ENCODE measurements at regions not wholly inside any gene's neighbourhood (a gene's known extent, or its start where the extent isn't known, plus 50 kb on each side); places are given as distances from the start of the nearest gene placed in this dataset.
"Not testable (repeated sequence)": the region's sequence is repeated elsewhere in the genome, so short reads cannot be mapped to it uniquely, and the experiment has no call there.

DNA sequence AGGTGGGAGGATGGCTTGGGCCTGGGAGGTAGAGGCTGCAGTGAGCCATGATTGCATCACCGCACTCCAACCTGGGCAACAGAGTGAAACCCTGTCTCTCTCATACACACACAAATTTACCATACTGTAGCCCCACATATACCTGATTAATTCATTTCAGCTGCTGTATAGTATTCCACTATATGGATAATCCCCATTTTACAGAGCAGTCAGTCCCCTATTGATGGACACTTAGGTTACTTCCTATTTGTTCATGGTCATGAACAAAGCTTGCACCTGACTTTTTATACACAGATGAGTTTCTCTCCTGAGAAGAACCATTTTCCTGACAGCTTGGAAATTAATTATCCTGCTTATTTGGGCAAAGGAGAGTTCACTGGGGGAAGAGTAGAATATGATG, 59.2 kb downstream of the EMX2 start:
- DNase-seq: no peak

DNA sequence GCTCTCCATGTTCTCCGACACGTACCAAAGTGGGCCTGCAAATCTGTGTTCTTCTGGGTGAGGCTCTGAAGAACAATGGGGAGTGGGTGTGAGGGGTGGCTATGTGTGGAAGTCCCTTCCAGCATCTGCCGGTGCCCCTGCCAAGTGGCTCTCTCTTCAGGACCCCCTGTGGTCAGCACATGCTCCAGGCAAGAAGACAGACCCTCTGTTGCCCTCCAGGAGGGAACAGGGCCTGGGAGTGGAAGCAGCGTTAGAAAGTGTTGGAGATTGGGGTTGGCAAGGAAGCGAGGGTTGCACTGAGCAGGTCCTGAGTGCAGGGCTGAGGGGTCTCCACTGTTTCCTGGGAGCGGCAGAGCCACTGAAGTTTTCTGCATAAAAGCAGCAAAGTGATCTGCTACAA, 60.5 kb downstream of the EMX2 start:
- no peak for DNase-seq

DNA sequence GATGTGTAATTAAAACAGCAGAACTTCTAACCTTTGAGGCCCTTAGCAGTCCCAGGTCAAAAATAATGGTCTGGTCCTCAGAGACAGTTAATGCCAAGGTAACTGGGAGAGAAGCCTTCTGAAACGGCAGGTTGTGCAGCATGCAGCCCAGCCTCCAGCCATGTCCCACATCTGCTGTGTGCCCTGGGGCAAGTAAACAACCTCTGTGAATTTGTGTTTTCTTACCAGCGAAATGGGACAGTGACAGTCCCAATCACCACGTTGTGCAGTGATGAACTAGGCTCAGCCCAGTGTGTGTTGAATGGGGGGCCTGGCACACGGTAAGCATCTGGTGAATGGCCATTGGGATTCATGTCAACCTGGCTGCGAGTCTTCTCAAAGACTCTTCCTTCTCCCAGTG, 61.2 kb downstream of the EMX2 start:
- DNase-seq: no peak

DNA sequence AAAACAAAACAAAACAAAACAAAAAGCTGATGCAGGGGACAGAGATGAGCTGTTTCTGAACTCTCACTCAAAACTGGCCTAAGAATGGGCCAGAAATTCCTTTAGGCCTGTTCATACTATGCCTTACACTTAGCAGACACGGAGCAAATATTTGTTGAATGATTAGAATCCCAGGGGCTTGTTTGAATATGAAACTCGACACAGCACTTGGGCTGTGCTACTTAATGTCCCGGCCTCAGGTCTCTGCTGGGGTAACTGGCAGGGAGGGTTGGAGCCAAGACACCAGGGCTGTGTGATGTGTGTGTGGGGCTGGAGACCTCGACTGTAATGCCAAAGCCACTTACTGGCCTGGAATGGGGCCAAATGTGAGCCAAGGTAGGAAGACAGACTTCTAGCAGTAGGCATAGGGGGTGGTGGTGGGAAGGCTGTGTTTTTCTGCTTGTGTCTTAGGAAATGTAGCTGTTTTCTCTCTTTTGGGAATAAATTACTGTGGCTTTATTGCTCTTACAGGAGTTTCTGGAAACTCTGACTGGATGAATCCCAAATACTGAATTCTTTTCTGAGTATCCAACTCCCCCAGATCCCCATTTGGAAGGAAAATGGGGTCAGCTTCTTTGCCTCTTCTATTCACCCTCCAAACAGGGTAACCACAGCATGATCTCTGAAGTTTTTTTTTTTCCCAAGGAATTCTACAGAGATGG, 66.7 kb downstream of the EMX2 start:
- no peak for DNase-seq

DNA sequence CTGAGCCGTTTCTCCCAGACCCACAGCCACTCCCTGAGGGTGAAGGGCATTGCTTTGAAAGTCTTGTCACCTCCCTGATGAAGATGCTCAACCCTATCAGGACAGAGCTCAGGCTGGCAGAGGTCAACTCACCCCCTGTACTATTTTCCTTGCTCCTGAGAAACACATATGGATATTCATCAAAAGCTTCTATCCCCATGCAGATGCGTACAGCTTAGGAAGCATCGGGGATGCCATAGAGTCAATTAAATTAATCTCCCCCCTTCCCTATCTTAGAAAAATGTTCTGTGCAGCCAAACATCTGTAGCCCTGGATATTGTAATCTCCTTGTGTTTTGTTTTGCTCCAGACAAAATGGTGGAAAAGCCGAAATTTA, 67.2 kb downstream of the EMX2 start:
- DNase-seq: no peak

DNA sequence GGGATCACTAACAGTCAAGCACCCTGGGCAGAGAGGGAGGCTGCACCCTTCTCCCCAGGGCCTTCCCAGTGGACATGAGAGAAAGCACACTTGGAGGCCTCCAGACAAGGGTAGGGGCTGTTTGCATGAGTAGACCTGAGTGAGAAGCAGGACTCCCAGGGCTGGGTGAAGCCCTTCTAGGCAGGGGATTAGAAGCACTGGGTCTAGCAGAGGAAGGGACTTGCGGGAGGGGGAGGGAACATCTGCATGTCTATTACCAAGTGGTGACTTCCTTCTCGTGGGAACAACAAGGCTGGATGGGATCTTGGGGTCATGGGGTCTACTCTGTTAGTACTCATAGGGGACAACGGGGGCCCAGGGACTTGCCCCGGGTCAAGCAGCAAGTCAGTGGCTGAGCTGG, 67.8 kb downstream of the EMX2 start:
- no peak for DNase-seq

DNA sequence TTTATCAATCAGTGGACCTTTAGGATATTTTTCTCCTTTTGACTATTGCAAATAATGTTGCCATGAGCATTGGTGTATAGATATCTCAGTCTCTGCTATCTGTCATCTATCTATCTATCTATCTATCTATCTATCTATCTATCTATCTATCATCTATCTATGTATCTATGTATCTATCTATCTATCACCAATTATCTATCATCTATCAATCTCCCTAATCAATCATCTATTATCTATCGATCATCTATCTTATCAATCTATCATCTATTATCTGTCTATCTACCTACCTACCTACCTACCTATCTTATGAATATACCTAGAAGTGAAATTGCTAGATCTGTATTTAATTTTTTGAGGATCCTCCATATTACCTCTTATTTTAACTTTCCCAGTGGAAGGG, 69.6 kb downstream of the EMX2 start:
- DNase-seq: no peak

DNA sequence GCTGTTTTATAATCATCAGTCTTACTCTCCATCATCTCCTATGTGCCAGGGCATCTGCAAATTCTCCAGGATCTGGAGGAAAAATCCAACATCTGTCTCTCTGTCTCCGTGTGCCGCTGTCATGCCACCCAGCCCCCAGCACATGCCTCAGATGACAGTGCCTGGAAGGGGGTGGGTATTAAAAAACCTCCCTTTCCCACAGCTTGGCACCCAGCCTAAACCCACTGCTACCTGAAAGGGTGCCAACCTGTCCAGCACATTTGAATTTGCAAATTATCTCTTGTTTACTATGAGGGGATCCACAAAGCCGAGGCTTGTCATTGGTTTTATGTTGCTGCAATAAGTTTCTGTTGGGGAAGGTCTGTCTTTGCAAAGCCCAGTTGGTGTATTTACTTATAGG, 73.1 kb downstream of the EMX2 start:
- DNase-seq: no peak

DNA sequence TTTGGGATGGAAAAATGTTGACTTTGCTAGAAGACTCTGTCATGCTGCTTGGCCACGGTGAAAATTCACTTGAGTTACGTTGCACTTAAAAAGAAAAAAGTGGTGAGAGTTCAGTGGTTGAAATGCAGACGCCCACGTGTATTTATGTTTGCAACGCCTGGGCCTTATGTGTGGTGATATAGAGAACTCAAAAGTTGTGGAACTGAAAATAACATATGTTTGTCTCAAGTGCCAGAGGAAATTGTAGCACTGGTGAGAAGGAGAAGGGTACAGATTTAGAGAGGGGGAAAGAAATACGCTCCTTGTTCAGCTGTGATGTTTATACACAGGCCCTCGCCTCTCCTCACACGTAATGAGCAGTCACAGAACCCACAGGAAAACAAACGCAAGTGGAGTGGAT, 73.6 kb downstream of the EMX2 start:
- no peak for DNase-seq

DNA sequence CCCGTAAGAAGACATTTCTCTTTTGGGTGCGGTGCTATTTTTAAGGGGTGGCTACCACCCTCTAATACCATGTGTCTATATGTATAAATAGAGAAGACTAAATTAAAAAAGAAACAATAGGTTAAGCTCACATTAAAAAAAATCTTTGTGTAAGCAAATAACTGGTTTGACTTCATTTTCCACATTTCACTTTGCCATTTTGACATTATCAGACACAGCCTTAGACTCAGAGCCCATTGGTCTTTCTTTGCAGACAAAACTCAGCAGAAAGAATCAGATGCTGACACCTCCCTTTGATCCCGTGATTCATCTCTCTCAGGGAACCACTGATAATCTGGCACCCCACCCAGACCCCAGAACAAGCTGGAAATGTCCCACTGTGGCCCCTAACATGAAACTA, 74.5 kb downstream of the EMX2 start:
- DNase-seq: no peak

DNA sequence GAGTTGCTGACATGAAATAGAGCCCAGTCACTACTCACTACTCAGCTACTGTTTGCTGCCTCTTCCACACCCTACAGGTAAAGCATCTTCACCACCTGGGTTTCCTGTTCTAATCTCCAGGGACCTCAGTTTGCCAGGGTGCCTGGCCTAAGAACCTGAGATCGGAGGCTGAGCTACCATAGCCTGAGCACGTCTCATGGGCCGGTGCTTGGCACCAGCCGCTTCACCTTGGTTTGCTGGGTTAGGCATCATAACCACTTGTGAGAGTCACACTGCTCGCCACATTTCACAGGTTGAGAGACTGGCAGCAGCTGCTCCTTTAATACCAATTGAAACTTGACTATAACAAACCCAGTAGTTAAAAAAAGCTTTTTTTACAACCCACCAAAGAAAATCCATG, 75.1 kb downstream of the EMX2 start:
- DNase-seq: no peak

DNA sequence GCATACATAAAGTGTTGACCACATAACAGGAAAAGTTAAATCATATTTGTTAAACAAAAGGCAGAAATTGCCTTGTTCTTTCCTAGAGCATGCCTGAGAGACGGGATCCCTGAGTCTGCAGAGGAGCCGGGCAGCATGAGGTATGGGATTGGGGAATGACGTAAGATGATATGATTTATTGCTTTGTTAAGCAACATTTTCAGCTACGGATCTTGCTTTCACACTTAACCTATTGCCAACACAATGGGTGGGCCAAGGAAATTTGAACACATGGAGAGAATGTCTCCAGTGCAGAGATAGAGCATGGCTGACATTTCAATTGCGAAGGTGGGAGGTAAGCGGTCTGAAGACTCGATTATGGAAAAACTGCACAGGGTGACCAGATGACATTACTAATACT, 76.7 kb downstream of the EMX2 start:
- DNase-seq: no peak

DNA sequence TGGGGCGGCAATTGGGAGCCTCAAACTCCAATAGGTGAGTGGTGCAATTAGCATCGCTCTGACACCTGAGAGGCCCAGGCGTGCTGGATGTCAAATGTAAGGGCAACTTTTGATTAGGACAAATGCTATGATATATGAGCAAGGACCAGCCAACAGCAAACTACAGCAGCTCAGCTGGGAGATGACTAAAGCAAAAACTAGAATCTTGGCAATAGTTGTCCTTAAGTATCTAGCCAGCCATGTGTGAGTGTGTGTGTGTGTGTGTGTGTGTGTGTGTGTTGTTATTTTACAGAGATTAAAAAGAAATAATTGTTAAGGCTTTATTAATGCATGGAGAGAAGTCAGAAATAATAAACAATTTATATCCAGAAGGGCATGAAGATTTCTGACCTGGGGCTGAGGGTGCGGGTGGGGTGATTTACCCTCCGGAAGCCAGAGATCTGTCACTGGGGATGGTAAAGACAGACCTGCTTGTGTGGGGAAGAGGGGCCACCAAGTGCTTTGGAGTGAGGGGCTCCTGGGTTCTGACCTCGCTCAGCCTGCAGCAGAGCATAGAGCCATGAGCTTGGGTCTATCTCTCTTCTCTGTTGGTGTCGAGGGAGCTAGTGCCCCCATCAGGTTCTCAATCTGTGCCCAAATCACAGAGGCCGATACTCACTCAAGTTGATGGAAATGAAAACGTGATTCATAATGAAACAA, 77.3 kb downstream of the EMX2 start:
- no peak for DNase-seq

DNA sequence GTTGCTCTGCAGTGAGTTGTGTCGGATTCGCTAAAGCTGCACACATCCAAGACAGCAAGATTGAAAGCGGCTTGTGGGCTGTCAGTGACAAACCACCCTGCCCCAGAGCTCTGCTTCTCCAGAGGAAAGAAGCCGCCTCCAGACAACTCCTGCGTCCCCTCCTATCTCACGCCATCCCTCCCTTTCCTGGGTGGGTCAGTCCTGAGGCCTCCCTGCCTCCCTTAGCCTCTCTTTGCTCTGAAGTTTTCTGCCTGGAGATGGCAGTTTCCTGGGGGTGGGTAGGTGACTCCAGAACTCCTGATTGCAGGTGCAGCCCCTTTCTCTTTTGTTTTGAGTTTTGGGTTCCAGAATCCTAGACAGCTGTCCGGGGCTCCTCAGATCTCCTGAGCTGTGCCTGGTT, 78.7 kb downstream of the EMX2 start:
- no peak for DNase-seq

DNA sequence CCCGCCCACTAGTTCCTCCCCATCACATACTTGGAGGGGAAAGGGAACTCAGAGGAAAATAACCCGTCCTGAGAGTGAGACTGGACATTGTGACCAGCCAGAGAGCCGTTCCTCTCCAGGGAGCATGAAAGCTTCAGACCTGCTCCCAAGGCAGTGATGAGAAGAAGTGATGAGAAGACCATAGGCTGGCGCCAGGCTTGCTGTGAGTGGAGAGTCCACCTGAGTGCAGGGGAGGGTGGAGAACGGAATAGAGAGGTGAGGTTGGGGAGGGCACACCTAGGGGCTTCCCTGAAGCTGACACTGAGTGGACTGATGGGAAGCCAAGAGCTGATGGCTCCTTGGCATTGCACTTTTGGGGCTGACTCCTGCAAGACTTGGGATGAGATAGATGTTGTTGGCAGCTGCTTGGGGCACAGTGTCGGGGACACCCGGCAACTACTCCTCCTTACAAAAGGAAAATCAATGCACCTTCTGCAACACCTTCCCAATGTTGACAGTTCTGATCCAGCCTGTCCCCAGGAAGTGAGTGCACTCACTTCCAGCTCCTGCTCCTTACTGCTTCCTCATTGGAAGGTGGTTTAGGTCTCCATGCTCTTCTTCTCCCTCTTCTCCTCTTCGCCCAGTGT, 79.4 kb downstream of the EMX2 start:
- DNase-seq: no peak

DNA sequence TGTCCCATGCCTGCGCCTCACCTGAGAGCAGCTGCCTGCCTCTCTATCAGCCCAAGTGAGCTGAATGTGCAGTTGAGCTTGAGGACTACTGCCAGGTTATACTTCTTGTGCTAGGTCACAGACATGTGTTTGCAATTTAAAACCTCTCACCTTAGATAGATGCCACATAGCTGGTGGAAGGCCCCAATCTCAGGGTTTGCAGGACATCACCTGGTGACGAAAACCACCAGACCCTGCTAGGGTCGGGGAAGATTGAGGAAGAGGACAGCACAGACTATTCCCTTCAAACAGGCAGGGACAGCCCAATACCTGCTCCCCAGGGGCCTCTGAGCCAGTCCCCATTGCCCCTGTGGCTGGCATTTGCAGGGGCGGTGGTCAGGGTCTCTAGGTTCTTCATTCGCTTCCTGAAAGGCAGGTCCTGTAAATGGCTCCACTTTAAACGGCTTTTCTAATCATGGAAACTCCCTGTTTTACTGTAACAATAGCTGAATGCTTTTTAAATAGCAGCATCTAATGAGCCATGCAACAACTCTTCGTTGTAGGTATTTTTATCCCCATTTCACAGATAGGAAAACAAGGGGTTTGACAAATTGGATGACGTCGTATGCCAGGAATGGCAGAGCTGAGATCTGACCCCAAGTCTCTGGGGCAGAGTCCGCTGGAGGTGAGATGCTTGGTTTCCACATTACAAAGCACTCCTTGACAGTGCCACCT, 80.1 kb downstream of the EMX2 start:
- no peak for DNase-seq

DNA sequence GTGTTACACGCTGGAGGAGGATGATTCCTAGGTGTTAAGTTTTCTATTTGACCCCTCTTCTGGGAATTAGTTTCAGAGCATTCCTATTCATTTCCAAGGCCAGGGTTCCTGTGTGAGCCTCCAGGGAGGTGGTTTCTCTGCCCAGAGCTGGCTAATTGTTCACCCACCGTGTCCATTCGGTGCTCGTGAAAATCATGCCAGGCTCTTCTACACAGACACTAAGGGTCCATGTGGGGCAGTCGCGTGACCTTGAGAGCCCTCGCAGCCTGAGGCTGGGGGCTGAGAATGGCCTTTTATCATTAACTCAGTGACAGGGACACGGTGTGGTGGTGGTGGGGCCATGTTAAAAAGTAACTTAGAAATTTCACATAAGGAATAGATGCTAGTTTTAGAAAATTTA, 83.7 kb downstream of the EMX2 start:
- DNase-seq: no peak

DNA sequence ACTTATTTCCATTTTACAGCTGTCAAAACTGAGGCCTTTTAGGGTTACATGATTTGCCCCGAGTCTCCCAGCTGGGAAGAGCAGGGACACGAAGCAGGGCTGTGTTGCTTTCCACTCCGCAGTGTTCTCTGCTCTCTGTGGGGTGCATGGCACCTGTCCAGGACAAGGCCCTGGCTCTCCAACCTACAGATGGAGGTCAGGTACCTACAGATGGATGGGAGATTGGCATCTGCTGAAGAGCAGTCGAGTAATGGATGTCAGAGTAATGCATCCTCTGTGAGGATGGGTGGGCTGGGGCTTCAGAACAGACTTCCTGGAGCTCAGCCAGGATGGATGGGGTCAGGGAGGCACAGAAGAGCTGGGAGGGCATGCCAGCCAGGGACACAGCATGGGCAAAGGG, 85.0 kb downstream of the EMX2 start:
- no peak for DNase-seq

DNA sequence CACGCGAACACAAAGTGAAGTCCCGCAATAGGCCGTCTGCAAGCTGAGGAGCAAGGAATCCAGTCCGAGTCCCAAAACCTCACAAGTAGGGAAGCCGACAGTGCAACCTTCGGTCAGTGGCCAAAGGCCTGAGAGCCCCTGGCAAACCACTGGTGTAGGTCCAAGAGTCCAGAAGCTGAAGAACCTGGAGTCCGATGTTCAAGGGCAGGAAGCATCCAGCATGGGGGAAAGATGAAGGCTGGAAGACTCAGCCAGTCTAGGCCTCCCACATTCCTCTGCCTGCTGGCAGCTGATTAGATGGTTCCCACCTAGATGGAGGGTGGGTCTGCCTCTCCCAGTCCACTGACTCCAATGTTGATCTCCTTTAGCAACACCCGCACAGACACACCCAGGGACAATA, 87.2 kb downstream of the EMX2 start:
- DNase-seq: not testable (repeated sequence)

DNA sequence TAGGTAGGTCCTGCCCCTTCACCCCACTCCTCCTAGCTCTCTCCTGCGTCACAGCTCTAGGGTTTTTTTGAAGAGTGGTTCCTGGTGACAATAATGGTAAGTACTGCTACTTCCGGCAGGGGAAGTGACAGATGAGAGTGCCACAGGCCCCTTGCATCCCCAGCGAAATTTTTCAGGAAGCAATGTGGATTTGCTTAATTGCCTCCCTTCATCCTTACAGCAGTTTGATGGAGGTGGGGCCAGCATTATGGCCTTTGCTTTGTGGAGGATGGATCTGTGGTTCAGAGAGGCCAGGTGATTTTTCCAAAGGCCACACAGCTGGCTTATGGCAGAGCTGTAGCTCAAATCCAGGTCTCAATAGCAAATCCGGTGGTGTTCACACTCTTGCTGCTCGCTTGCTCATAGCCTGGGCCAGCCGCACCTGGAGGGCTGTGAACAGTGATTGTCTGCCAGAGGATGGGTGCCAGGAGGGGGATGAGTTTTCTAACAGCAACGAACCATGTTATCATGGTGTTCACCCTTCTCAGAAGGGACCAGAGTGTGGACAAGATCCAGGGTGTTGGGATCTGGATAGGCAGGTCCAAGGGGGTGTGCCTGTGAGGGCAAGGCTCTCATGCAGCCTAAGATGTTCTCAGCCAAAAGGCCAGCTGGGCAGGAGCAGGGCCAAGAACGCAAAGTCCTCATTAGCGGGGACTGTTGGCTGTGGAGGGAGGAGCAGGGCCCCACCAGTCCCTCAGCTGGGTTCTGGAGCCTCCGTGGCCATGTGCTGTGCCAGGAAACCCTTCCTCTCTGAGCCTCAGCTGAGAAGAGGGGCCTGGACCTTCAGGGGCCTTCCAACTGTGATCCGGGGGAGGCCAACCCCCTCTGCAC, 89.0 kb downstream of the EMX2 start:
- DNase-seq: no peak

DNA sequence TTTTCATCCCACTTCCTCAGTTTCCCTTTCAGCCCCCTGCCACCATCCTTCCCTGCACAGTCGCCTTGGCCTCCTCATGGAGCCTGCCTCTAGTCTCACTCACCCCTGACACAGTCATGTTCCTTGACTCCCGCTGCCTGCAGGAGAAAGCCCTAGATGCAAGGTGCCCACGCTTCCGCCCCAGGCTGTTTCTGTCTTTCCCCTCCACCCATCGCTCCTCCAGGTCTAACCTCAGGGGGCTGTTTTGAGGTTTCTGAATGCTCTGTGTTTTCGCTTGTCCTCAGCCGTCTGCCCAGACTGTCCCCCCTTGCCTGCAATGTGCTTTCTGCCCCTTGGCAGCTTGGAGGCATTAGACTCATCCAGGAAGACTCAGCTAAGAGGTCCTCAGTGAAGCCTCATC, 89.9 kb downstream of the EMX2 start:
- no peak for DNase-seq

DNA sequence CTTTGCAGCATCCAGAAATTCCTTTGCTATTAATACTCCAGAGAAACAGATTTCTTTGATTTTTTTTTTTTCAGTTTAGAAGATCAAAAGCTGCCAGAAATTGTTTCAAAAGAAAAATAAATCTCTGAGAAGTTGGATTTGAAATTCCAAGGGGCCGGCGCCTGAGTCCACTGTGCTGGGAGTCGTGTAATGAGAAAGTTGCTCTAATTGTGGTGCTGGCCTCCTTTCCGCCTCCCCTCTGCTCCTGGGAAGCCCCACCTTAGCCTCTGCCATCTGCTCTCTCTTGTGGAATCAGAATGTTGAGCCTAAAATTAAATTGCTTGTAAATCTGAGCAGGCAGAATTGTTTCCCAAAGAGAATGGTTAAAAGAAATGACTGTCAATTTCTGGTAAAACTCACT, 93.3 kb downstream of the EMX2 start:
- DNase-seq: no peak

DNA sequence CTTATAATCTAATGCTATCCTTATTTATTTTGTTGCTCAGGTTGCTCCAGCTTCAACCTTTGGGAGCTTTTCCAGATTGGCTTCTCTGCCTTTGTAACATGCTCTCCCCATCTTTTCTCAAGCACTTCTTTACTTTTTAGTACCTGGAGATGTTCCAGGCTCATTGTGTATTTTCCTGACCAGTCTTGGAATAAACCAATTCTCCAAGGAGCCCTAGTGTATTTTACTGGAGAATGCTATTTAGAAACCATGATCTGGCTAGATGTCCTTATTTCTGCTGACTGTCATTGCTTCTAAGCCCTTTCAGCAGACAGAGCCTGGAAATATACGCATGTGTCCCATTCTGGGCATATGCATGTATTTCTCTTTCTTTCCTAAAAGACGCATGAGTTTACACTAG, 95.7 kb downstream of the EMX2 start:
- DNase-seq: no peak
